T-helper 1 cell treated with Interleukin-12 subunit alpha and Interleukin-12 subunit beta and Interleukin-4 antibody, amounts not matched to agents 30 ng/mL and 1 ng/mL, for 36 hours (primary cell): ENCODE measurements at regions not wholly inside any gene's neighbourhood (a gene's known extent, or its start where the extent isn't known, plus 50 kb on each side); places are given as distances from the start of the nearest gene placed in this dataset.

Source experiments
- intact Hi-C: fragments of 100-400 bp; cut with micrococcal nuclease; formaldehyde crosslinking; loops from one replicate; pipeline ENCODE4 v1.15.1; 2024

DNA sequence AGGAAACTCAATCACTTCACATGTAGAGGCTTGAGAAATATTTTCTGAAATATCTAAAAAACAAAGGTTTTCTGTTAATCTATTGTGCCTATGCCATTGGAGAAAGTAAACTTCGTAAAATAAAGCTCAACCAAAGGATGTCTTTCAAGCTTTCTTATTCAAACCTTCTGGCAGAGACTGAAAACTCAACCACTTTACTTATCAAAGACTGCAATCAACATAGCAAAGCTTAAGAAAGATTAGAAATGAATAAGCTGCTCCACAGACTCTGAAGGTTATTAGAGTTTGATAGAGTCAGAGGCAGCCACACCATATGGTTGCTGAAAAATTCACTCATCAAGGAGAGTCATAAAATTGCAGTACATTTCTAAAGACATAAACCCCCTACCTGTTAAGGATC is 245.8 kb upstream of the MEOX2 start:
- intact Hi-C loops = no loop called here

DNA sequence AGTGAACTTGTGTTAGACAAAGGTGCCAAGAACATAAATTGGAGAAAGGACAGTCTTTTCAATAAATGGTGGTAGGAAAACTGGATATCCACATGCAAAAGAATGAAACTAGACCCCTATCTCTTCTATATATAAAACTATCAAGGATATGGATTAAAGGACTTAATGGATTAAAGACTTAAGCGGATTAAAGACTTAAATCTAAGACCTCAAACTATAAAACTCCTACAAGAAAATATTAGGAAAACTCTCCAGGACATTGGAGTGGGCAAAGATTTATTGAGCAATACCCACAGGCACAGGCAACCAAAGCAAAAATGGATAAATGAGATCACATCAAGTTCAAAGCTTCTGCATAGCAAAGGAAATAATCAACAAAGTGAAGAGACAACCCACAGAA is 242.9 kb upstream of the MEOX2 start:
- intact Hi-C loops = no loop called here

DNA sequence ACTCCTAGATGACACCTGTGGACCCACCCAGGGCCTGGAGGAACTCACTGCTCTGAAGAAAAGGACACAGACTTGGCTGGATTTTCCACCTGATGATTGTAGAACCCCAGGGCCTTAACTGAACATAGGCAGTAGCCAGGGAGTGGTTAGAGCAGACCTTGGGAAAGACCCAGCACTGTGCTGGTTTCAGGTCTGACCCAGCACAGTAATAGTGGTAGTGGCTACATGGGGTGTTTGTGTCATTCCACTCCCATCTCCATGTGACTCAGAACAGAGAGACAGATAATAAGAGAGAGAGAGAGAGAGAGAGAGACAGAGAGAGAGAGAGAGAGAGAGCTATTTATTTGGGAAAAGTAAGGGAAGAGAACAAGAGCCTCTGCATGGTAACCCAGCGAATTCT is 239.1 kb upstream of the MEOX2 start:
- intact Hi-C loops = no loop called here

DNA sequence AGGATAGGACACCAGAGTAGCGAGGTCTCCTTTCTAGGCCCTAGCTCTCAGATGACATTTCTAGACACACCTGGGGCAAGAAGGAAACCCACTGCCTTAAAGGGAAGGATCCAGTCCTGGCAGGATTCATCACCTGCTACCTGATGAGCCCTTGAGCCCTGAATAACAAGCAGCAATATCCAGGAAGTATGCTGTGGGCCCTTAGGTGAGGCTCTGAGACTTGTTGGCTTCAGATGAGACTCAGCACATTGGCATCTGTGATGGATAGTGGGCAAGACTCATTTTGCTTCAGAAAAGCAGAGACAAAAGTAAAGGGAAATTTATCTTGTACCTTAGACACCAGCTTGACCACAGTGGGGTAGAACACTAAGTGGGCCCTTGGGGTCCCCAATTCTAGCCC is 238.4 kb upstream of the MEOX2 start:
- intact Hi-C loops = no loop called here

DNA sequence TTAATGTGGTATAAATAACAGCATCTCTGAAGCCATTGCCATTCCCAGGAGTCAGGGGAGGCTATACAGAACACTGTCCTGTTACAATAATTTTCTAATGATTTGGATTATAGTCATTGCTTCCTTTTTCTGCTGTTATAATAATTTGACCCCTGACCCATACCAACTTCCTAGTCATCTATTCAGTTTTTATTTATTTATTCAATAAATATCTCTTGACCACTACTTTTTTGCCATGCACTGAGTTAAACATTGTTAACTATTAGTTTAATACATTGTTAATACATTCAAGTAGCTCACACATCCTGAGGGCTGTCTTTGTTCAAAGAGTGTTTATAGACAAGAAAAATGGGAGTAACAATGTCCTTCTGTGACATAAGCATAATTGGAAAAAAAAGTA is 235.5 kb upstream of the MEOX2 start:
- intact Hi-C loops = no loop called here

DNA sequence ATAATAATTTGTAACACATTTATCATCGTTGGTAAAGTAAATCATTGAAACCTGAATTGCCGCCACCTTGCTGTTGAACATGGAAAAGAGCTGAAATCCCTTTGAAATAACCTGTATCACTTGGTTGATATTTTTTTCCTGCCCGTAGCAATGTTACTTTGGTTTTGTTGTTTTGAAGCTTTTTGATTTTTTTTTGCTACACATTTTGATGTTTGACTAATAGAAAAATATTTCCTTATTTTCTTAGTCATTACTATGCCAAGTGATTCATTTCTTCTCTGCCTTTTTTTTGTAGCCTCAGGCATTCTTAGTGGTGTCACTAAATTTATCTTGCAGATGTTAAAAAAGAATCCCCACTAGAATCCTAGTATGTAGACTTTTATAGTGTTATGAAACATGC is 235.1 kb upstream of the MEOX2 start:
- intact Hi-C loops = no loop called here

DNA sequence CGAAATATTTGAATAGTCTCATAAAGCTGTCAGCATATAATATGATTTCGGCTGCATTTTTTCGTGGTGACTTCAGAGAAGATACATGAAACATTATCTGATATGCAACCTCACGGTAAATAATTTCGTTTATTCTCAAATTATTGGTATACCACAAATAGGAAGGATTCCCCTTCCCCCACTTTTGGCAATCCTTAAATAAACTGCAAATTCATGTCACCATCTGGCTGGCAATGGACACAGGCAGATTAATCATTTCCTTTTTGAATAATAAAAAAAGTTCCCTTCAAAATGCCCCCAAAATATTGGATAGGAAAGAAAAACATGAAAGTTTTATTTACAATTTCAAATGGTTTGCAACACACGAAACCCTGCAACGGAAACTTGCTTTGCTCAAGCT is 234.5 kb upstream of the MEOX2 start:
- intact Hi-C loops = no loop called here

DNA sequence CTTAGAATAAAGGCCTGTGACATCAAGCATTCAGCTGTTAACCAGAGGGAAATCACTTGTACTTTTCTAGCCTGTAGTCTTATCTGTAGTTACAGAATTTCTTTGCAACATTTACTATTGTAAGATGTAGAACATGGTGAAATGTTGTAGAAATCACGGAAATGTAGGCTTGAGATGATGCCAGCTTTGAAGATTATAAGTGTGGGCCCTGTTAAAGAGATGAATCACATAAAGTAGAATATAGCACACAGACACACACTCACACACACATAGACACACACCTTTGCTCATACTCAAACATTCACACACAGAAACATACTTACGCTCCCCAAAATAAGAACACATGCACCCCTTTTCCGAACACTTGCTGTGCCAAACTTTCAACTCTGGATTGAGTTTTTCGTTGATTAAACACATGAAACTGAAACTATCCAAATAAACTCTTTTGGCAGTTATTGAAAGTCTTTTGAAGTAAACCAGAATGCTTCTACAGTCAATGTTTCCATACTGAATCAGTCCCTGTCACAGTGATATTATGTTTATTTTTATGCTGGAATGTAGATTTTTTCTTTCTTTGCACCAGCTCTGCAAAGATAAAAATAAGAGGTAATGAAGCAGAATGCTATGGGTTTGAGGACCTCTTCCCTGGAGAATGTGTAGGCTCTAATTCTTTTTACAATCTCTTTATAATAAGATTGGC is 230.3 kb upstream of the MEOX2 start:
- intact Hi-C loops = no loop called here

DNA sequence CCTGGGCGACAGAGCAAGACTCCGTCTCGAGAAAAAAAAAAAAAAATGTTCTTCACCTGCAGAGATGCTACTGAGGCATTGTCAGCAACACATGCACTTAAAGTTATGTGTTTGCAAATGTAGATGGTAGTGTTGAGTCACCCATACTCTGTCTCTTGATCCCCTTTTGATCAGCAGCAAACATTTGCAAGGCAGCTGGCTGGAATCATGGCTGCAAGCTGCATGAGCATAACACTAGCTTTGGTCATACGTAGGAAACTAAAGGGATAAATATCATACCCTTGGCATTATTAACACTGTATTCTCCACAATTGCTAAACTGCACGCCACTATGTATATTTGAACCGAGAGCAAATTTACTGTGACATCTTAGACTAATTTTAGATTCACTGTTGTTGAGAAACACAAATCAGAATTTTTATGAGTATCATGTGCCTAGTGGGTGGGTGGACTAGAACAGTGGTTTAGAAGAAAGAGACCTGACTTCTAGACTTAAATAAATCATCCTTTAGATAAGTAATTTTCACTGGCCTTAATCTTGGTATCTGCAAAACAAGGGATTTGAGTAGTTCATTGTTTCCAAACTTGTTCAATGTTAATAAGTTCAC is 229.3 kb upstream of the MEOX2 start:
- intact Hi-C loops = no loop called here

DNA sequence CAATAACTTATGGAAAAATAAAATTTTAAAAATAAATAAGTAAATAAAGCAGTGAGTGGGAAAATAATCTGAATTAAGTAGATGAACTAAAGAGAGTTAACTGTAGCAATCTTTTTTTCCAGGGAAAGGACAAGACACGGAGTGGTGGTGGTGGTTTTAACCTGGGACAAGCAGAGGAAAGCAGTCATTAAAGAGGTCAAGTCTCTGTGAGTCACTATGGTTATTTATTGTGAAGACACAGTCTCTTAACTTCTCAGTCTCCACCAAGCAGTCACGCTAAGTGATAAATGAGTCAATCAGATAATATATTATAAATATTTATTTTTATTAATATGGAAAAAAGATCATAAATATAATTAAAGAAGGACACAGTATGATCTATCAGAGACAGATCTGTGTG is 228.1 kb upstream of the MEOX2 start:
- intact Hi-C loops = no loop called here

DNA sequence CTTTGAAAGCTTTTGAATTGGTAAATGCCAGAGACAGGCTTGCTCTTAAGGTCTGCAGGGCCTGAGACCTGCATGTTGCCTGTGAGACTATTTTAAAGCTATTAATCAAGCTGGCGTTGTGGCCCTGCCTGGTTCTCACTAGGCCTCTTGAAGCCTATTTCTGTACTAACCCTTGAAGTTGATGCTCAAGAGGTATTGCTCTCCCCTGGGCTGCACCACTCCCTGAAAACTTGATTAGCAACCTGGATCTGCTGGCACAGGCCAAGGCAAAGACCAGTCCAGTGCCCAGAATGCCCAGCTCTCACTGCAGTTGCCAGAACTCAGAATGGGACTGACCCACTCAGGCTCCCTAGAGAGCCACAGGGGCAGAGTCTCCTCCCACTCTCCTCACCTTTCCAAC is 220.0 kb upstream of the MEOX2 start:
- intact Hi-C loops = no loop called here

DNA sequence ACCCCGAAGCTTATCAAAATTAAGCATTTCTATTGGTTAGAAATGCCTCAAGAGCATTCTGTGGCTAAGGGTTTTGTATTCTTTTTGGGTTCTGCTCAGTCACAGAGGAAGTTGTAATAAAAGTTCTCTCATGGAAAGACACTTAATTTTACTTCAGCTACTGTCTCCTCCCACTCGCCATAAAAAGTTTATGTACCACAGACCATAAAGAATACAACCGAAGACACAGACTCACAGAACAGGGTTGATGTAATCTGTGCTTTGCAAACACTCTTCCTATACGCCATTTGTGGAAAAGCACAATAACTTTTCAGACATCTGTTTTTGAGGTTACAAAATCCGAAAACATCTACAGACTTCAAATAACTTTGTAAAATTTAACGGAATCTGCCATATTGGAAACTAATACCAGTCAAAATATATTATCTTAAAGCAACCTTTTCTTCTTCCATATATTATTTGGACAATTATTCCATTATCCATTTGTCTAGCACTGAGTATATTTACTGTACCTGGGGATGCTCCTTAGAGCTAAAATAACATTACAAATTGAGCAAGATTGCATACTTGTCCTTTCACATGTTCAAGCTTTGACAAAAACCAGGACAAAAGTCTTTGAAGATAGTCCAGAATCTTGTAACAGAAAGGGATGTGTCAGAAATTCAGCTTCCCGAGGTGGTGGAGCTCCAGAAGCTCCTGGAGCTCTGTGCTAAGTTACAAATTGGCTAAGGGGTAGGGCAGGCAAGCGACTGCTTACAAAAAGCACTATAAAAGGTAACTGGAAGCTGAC is 219.0 kb upstream of the MEOX2 start:
- intact Hi-C loops = no loop called here

DNA sequence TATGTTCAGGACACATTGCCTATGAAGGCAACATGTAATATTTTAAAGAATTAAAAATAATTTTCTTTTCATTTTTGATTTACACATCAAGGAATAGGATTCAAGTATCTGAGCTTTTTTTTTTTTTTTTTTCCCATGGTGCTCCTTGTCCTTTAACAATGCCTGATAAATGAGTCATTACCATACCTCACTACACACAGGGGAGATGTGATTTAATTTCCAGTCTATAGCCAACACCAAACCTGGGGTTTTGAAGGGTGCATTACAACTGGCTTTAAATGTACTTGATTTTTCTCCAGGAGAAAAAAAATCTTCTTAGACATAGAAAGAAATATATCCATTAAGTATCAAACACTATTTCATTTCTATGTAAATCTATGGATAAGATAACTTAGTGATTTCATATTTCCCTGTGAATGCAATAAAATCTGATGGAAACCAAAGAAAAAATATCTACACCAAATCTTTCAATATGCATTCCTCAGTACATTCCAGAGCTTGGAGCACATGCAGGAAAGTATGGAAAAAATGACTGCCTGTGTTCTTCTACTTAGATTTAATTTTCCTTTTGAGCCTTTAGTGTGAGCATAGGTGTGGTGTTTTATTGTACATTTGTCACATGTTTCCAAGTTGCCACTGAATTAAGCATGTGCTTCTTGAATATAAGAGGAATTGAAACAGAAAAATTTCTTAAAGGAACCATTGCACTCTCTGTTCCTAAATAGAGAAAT is 204.8 kb upstream of the MEOX2 start:
- intact Hi-C loops = no loop called here

DNA sequence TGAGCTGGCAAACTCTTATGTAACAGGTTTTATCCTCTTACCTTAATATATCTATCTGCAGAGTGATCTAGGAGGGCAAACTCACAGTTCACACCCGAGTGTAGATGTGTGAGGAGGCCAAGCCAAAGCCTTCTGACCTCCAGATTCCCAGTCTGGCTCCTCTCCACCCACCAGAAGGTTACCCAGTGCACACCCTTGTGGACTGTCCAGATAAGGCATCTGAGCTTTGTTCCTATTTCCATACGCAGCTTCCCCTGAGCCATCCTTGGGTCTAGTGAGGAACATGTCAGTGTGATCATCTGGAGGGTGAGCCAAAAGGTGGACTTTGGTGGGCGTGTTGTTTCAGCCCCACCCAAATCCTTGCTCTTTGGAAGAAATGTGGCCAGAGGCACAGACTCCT is 203.0 kb upstream of the MEOX2 start:
- intact Hi-C loops = no loop called here

DNA sequence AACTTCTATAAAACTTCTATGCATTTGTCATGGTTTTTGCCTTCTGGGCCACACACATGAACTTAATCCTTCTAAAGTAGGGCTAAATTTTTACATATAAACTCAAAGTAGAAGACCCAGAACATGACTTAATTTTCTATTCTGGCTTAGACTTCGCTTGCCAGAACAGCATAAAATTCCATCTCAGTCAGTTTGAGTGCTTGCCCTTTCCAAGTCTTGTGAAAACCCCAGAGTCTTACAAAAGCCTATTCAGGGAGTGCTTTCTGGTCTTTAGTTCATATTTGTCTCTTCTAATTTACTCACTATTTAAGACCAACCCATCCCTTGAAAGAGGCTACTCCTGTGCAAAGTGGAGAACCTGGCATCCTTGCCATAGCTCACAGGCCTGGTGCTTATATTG is 201.6 kb upstream of the MEOX2 start:
- intact Hi-C loops = no loop called here

DNA sequence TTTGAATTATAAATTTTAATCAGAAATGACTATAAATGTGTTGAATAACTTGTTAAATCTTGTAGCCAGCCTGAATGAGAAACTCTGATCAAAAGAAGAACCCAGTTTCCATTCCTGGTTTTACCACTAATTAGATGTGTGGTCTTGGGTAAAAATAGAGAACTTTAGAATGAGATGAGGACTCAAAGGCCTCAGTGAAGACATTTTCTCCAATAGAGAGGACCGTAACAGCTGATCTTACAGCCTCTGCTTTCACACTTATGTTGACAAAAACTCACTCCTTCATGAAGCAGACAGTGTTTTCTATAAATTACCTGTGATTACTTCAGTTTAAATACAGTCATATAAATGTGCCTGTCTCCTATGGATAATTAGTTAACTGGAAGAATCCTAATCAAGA is 200.1 kb upstream of the MEOX2 start:
- intact Hi-C loops = no loop called here

DNA sequence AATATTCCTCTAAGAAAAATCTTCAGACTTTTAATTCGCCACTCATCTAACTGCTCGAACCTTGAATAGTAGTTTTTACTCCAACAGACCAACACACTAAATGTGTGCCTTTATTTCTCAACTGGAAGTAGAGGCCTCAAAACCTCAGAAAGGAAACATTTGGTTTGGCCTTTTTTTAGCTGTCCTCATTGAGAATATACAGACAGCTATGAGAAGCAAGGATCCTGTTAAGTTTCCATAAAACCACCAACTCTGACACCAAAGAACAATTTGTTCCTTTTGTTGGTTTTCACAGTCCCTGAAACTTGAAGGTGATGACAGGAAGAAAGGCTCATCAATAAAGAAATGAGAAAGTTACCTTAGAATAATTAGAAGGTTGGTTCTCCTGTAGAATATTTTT is 199.2 kb upstream of the MEOX2 start:
- intact Hi-C loops = no loop called here

DNA sequence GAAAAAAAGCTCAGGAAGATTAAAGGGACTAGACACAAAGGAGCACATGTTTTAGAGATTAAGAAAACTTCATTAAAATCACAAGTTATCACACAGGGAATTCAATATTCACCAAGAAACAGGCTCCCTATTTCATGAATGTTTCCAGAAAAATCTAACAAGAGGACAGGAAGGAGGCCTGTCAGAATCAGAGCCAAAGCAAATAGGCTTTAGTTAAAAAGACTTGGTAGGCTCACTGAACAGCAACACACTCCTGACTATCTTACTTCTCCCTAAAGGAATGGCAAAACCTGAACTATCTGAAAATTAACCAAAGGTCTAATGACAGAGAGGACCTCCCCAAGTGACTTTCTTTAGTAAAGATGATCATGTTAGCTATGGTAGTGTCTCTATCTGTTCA is 188.3 kb upstream of the MEOX2 start:
- intact Hi-C loops = no loop called here

DNA sequence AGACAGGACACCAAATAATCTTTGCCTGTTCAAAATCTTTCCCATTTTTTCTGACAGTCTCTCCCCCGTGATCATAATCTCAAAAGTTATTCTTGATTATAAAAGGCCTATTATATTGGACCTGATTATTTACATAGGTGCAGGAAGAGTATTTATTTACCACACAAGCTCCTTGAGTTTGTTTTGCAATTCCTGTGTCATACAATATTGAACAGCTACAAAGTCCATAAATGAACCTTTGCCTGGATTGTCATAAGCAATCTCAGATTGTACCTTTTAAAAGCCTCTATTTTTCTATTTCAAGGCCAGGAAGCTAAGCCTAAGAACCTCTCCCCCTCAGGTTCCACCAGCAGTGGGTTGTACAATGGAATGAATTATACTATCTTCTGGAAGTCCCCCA is 183.9 kb upstream of the MEOX2 start:
- intact Hi-C loops = no loop called here

DNA sequence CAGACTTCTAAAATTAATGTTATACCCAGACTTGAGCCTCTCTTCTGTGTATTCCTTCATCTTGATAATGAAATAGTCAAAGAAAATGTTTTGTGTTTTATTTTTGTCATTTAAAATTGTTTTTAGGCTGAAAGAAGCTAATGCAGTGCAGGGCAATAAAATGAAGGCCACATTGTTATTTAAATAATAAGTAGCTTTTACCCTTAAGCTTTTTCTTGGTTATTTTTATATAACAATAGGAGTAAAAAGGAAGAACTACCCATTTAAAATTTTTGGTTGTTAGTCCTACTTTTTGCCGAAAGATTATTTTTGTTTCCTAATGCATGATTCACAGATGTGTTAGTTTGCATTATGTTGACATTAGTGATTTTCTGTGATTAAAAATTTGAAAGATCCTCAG is 181.0 kb upstream of the MEOX2 start:
- intact Hi-C loops = no loop called here

DNA sequence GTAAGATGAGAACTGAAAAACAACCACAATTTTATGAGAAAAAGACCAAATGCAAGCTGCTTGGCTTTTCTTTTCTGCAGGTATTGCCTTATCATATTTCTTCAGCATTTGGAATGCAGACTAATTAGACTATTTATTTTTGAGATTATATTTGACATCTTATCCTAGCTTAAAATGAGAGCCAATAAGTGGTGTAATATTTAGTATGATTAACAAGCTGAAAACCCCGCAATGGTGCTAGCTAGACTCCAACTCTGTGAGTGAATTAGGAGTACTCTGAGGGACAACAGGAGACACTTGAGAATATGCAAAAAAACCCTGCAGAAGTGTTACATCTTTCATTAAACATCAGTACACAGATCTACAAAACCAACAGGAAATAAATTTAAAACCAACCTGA is 180.3 kb upstream of the MEOX2 start:
- intact Hi-C loops = no loop called here

DNA sequence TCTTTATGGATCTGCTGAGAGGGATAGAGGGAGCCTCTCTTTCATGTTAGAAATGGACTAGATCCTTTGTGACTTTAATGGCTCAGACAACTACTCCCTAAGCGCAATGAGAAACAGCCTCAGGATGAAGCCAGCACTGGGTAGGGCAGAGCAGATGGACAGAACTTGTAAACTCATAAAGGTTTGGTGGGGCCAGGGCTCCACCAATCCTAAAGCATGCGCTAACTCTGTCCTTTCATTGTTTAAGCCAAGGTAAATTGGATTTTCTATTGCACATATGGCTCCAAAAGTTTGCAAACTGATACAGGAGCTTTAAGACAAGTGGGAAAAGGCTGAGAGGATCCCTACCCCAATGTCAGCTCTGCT is 178.1 kb upstream of the MEOX2 start:
- intact Hi-C loops = no loop called here
